OCI-LY1 (cell line): ENCODE measurements at regions not wholly inside any gene's neighbourhood (a gene's known extent, or its start where the extent isn't known, plus 50 kb on each side); places are given as distances from the start of the nearest gene placed in this dataset.

ENCODE experiments used
- H2AFZ ChIP-seq: fragments of 200-600 bp; sonication (generic), shearing (Covaris generic); 2 replicates; pipeline ENCODE4 v1.6.0; 2014; ENCODE audit warnings: antibody characterized with exemption, mild to moderate bottlenecking, low read length
- H3F3A ChIP-seq: fragments of 200-600 bp; sonication (generic), shearing (Covaris generic); 2 replicates; pipeline ENCODE4 v1.6.0; 2014; ENCODE audit warnings: mild to moderate bottlenecking, antibody characterized with exemption, low read length, moderate library complexity; ENCODE audit not compliant: insufficient read depth
- H3K27ac ChIP-seq: fragments of 200-600 bp; sonication (generic); 2 replicates; pipeline ENCODE4 v1.5.1; 2014; ENCODE audit warnings: low read length, mixed run types, mild to moderate bottlenecking, low read depth; ENCODE audit not compliant: poor library complexity, severe bottlenecking
- H3K27me3 ChIP-seq: fragments of 200-600 bp; sonication (generic); 2 replicates; pipeline ENCODE4 v1.6.0; 2014; ENCODE audit warnings: antibody characterized with exemption, mild to moderate bottlenecking, low read length, moderate library complexity; ENCODE audit not compliant: insufficient read depth
- H3K36me3 ChIP-seq: fragments of 200-600 bp; sonication (generic); 2 replicates; pipeline ENCODE4 v1.6.1; 2014; ENCODE audit warnings: mild to moderate bottlenecking, antibody characterized with exemption, low read length, moderate library complexity, mixed read lengths; ENCODE audit not compliant: insufficient read depth
- H3K4me1 ChIP-seq: fragments of 200-600 bp; sonication (generic); 2 replicates; pipeline ENCODE4 v1.5.1; 2014; ENCODE audit warnings: mild to moderate bottlenecking, low read length, moderate library complexity; ENCODE audit not compliant: insufficient read depth, severe bottlenecking
- H3K4me2 ChIP-seq: fragments of 200-600 bp; sonication (generic), shearing (Covaris generic); 2 replicates; pipeline ENCODE4 v1.6.1; 2014; ENCODE audit warnings: low read length
- H3K4me3 ChIP-seq: fragments of 200-600 bp; sonication (generic); 2 replicates; pipeline ENCODE4 v1.5.1; 2014; ENCODE audit warnings: low read length, low read depth, mild to moderate bottlenecking, mixed read lengths; ENCODE audit not compliant: poor library complexity, severe bottlenecking
- H3K79me2 ChIP-seq: fragments of 200-600 bp; shearing (Covaris generic); 2 replicates; pipeline ENCODE4 v1.6.1; 2016; ENCODE audit warnings: mixed run types, low read length, mixed read lengths; ENCODE audit not compliant: insufficient read depth
- H3K9ac ChIP-seq: fragments of 200-600 bp; sonication (generic), shearing (Covaris generic); 2 replicates; pipeline ENCODE4 v1.6.1; 2014; ENCODE audit warnings: mild to moderate bottlenecking, low read length, mixed read lengths
- H3K9me2 ChIP-seq: fragments of 200-600 bp; sonication (generic), shearing (Covaris generic); 2 replicates; pipeline ENCODE4 v1.6.1; 2014; ENCODE audit warnings: low read depth, mild to moderate bottlenecking, low read length, mixed read lengths
- H3K9me3 ChIP-seq: fragments of 200-600 bp; shearing (Covaris generic); 2 replicates; pipeline ENCODE4 v1.6.1; 2014; ENCODE audit warnings: low read length, mixed read lengths
- H4K20me1 ChIP-seq: fragments of 200-600 bp; sonication (generic), shearing (Covaris generic); 2 replicates; pipeline ENCODE4 v1.6.0; 2016; ENCODE audit warnings: mild to moderate bottlenecking, low read length; ENCODE audit not compliant: insufficient read depth
- EZH2 ChIP-seq: fragments of 200-600 bp; sonication (generic), shearing (Covaris generic); IDR thresholded peaks from 2 replicates; pipeline ENCODE4 v1.8.0; 2017; ENCODE audit warnings: borderline replicate concordance, mixed run types, mild to moderate bottlenecking, antibody characterized with exemption, low read length, moderate library complexity, mixed read lengths
- TF ChIP-seq, protein P1 (sequence below): fragments of 200-600 bp; sonication (generic), shearing (Covaris generic); IDR thresholded peaks from 2 replicates; pipeline ENCODE4 v1.5.1; 2017; ENCODE audit warnings: mild to moderate bottlenecking, antibody characterized with exemption, low read length, moderate library complexity, mixed read lengths

DNA sequence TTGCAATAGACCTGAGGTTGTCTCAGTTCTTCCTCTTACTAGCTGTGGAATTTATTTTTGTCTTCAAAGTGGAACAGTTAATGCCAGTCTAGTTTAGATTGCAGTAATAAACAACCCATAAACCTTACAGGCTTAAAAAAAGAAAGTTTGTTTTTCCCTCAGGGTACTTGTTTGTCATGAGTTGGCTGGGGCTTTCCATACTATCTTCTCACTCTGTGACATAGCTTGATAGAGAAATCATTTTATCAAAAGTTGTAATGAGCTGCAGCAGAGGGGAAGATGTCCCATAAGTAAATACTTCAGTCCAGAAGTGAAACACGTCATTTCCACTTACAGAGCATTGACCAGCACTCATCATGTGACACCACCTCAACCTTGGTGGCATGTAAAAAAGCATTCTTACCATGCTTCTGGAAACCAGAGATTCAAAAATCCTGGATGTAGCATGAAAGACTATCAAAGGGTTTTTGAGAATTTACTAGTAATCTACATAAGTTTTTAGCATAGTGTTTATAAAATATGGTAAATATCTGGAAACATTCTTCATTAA is 62.8 kb upstream of the COL11A1 start:
- Histone ChIP-seq H3K36me3 (no peaks in the 10 kb centered on the region), H3K4me2 (no peak overlapping the region), H3K4me3 (no peak overlapping the region), H3K4me1 (no peaks in the 10 kb centered on the region), H3K27me3 (no peaks in the 10 kb centered on the region), H4K20me1 (no peaks in the 10 kb centered on the region), H3K9me2 (no peaks in the 10 kb centered on the region), H2AFZ (no peak overlapping the region), H3F3A (no peaks in the 10 kb centered on the region), H3K9me3 (no peaks in the 10 kb centered on the region), H3K27ac (no peak overlapping the region), H3K9ac (no peak overlapping the region), H3K79me2 (no peaks in the 10 kb centered on the region)
- TF ChIP-seq, protein P1, sequence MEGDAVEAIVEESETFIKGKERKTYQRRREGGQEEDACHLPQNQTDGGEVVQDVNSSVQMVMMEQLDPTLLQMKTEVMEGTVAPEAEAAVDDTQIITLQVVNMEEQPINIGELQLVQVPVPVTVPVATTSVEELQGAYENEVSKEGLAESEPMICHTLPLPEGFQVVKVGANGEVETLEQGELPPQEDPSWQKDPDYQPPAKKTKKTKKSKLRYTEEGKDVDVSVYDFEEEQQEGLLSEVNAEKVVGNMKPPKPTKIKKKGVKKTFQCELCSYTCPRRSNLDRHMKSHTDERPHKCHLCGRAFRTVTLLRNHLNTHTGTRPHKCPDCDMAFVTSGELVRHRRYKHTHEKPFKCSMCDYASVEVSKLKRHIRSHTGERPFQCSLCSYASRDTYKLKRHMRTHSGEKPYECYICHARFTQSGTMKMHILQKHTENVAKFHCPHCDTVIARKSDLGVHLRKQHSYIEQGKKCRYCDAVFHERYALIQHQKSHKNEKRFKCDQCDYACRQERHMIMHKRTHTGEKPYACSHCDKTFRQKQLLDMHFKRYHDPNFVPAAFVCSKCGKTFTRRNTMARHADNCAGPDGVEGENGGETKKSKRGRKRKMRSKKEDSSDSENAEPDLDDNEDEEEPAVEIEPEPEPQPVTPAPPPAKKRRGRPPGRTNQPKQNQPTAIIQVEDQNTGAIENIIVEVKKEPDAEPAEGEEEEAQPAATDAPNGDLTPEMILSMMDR: no peak
- no peak for TF ChIP-seq EZH2

DNA sequence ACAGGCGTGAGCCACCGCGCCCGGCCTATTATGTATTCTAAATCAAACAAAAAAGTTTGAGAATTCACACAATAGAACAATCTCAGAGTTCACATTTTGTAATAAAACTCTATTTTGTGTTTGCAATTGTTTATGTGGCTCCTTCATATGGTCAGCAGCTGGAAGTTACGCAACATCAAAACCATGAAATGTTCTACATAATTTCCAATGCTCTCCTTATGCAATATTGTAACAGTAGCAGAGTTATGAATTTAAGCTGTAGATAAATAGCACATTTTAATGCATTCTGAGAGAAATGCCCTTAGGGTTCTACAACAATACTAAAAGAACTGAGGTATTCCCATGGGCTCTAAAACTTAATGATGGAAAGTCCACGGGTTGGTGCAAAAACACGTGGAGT is 62.3 kb upstream of the COL11A1 start:
- H3K79me2 ChIP-seq: no peaks in the 10 kb centered on the region
- H3K9me3 ChIP-seq: no peaks in the 10 kb centered on the region
- no peak overlapping the region for H3K9ac ChIP-seq
- TF ChIP-seq, protein P1: no peak
- no peak for TF ChIP-seq EZH2
- no peaks in the 10 kb centered on the region for H3K27me3 ChIP-seq
- no peak overlapping the region for H3K4me3 ChIP-seq
- H3K9me2 ChIP-seq: no peaks in the 10 kb centered on the region
- H4K20me1 ChIP-seq: no peaks in the 10 kb centered on the region
- H3K36me3 ChIP-seq: no peaks in the 10 kb centered on the region
- no peak overlapping the region for H2AFZ ChIP-seq
- no peak overlapping the region for H3K4me2 ChIP-seq
- no peaks in the 10 kb centered on the region for H3F3A ChIP-seq
- H3K27ac ChIP-seq: no peak overlapping the region
- H3K4me1 ChIP-seq: no peaks in the 10 kb centered on the region

DNA sequence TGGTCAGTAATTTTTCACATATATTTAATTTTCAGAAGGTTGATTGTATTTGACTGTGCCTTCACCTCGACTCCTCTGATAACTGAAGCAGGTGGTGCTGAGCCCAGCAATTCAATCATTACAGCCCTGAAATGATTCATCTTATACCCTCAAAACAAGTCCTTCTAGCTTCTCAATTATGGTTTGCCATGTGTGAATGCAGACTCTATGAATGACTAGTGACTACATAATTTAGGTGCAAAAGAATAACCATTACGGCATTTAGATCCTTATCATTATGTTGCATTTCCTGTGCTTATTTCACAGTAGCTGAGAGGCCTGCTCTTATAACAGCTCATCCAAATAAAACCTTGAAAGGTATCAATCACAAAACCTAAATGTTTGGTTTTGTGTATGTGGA is 54.0 kb upstream of the COL11A1 start:
- no peak overlapping the region for H3K4me3 ChIP-seq
- H3K9me3 ChIP-seq: no peaks in the 10 kb centered on the region
- no peaks in the 10 kb centered on the region for H4K20me1 ChIP-seq
- no peaks in the 10 kb centered on the region for H3K9me2 ChIP-seq
- H3K4me2 ChIP-seq: no peak overlapping the region
- H3K36me3 ChIP-seq: no peaks in the 10 kb centered on the region
- no peaks in the 10 kb centered on the region for H3K79me2 ChIP-seq
- H3K9ac ChIP-seq: no peak overlapping the region
- no peak overlapping the region for H2AFZ ChIP-seq
- no peaks in the 10 kb centered on the region for H3K4me1 ChIP-seq
- TF ChIP-seq, protein P1: no peak
- no peak for TF ChIP-seq EZH2
- no peaks in the 10 kb centered on the region for H3K27me3 ChIP-seq
- H3K27ac ChIP-seq: no peak overlapping the region
- H3F3A ChIP-seq: no peaks in the 10 kb centered on the region
